ENCODE measurements at regions not wholly inside any gene's neighbourhood (a gene's known extent, or its start where the extent isn't known, plus 50 kb on each side); places are given as distances from the start of the nearest gene placed in this dataset.

GRCh38 chr13:31462766-31463165, 263.0 kb downstream of the B3GLCT start:
- Histone ChIP-seq H3K9ac (ENCODE audit: low read length) (no peak overlapping the region), H3K9me2 (replicated peaks; ENCODE audit: low read length) (no peaks in the 10 kb centered on the region), H3K27ac (ENCODE audit: low read length) (no peak overlapping the region), H4K20me1 (ENCODE audit: low read length) (no peaks in the 10 kb centered on the region), H2AFZ (ENCODE audit: low read length) (no peak overlapping the region), H3K4me2 (ENCODE audit: low read length) (no peak overlapping the region), H3K4me3 (ENCODE audit: low read length) (no peak overlapping the region), H3K36me3 (ENCODE audit: low read depth, low read length) (no peaks in the 10 kb centered on the region), H3K79me2 (ENCODE audit: low read length) (no peaks in the 10 kb centered on the region), H3F3A (ENCODE audit: low read length, unreplicated experiment) (no peaks in the 10 kb centered on the region), H3K27me3 (ENCODE audit: low read length) (peaks cover 37% of the 10 kb centered on the region), H3K9me3 (ENCODE audit: low read length) (no peaks in the 10 kb centered on the region), H3K4me1 (ENCODE audit: insufficient read depth, low read length) (no peaks in the 10 kb centered on the region)
- no peak for ATAC-seq
- TF ChIP-seq EZH2 (IDR thresholded peaks at IDR 0.05; ENCODE audit: low read length, unreplicated experiment) = no peak
- TF ChIP-seq EZH2phosphoT487 (IDR thresholded peaks at IDR 0.05; ENCODE audit: borderline replicate concordance, low read length) = no peak
- TF ChIP-seq, protein P1, sequence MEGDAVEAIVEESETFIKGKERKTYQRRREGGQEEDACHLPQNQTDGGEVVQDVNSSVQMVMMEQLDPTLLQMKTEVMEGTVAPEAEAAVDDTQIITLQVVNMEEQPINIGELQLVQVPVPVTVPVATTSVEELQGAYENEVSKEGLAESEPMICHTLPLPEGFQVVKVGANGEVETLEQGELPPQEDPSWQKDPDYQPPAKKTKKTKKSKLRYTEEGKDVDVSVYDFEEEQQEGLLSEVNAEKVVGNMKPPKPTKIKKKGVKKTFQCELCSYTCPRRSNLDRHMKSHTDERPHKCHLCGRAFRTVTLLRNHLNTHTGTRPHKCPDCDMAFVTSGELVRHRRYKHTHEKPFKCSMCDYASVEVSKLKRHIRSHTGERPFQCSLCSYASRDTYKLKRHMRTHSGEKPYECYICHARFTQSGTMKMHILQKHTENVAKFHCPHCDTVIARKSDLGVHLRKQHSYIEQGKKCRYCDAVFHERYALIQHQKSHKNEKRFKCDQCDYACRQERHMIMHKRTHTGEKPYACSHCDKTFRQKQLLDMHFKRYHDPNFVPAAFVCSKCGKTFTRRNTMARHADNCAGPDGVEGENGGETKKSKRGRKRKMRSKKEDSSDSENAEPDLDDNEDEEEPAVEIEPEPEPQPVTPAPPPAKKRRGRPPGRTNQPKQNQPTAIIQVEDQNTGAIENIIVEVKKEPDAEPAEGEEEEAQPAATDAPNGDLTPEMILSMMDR (conservative IDR thresholded peaks at IDR 0.05; ENCODE audit: low read depth, low read length) = no peak
- no TSS peak for BruUV-seq (replicated peaks)
- ChIA-PET POLR2A (ENCODE audit: unreplicated experiment) (no interaction called here), CTCF (no interaction called here)
- intact Hi-C loops (cut with micrococcal nuclease) = no loop called here
- no peak for DNase-seq

DNA sequence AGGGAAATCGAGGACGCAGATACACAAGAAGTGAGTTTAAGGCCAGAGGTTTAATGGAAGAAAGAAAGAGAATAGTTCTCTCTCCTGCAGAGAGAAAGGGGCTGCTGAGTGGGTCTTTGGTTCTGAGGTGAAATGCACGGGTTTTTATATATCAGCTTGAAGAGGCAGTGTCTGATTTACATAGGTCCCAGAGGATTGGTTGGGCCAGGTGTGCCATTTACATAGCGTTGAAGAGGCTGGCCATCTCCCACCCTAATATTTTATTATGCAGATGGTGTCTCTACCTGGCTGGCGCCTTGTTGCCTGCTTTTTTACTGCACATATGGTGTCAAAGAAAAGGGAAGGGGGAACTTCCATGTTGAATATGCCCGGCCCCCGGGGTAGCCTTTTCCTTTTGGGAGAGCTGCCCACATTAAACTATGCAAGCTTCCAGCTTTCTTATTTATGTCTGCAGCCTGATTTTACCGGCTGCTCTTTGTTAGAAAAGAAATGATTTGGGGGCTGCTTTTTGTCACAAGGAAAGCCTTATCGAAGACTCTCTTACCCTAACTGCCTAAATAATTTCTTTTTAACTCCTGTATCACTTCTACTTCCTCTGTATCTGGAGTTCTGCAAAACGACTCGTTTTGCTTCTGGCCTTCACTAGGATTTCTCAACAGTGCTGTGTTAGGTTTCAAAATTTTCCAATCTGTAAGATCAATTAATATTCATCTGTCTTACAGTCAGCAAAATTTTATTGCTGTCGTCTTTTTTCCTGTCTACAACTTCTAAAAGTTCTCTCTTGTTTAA, 268.5 kb downstream of the B3GLCT start:
- intact Hi-C loops (cut with micrococcal nuclease) = no loop called here
- Histone ChIP-seq H4K20me1 (ENCODE audit: low read length) (no peaks in the 10 kb centered on the region), H3K9me2 (replicated peaks; ENCODE audit: low read length) (no peaks in the 10 kb centered on the region), H3K9ac (ENCODE audit: low read length) (no peak overlapping the region), H3K36me3 (ENCODE audit: low read depth, low read length) (no peaks in the 10 kb centered on the region), H3K4me1 (ENCODE audit: insufficient read depth, low read length) (no peaks in the 10 kb centered on the region), H3K4me2 (ENCODE audit: low read length) (no peak overlapping the region), H3K9me3 (ENCODE audit: low read length) (no peaks in the 10 kb centered on the region), H3F3A (ENCODE audit: low read length, unreplicated experiment) (no peaks in the 10 kb centered on the region), H3K27ac (ENCODE audit: low read length) (no peak overlapping the region), H2AFZ (ENCODE audit: low read length) (no peak overlapping the region), H3K27me3 (ENCODE audit: low read length) (peaks cover 45% of the 10 kb centered on the region), H3K4me3 (ENCODE audit: low read length) (no peak overlapping the region), H3K79me2 (ENCODE audit: low read length) (no peaks in the 10 kb centered on the region)
- BruUV-seq (replicated peaks) = no TSS peak
- POLR2A ChIA-PET (ENCODE audit: unreplicated experiment) = no interaction called here
- no peak for ATAC-seq
- TF ChIP-seq, protein P1 (conservative IDR thresholded peaks at IDR 0.05; ENCODE audit: low read depth, low read length) = no peak
- TF ChIP-seq EZH2phosphoT487 (IDR thresholded peaks at IDR 0.05; ENCODE audit: borderline replicate concordance, low read length) (no peak), EZH2 (IDR thresholded peaks at IDR 0.05; ENCODE audit: low read length, unreplicated experiment) (no peak)
- CTCF ChIA-PET = no interaction called here
- no peak for DNase-seq

GRCh38 chr13:31469377-31469776, 269.6 kb downstream of the B3GLCT start:
- intact Hi-C loops (cut with micrococcal nuclease) = no loop called here
- Histone ChIP-seq H4K20me1 (ENCODE audit: low read length) (no peaks in the 10 kb centered on the region), H3K4me2 (ENCODE audit: low read length) (no peak overlapping the region), H3K9me2 (replicated peaks; ENCODE audit: low read length) (no peaks in the 10 kb centered on the region), H3K79me2 (ENCODE audit: low read length) (no peaks in the 10 kb centered on the region), H3K4me1 (ENCODE audit: insufficient read depth, low read length) (no peaks in the 10 kb centered on the region), H3K9me3 (ENCODE audit: low read length) (no peaks in the 10 kb centered on the region), H2AFZ (ENCODE audit: low read length) (no peak overlapping the region), H3K4me3 (ENCODE audit: low read length) (no peak overlapping the region), H3K27ac (ENCODE audit: low read length) (no peak overlapping the region), H3K36me3 (ENCODE audit: low read depth, low read length) (no peaks in the 10 kb centered on the region), H3K27me3 (ENCODE audit: low read length) (peaks cover 40% of the 10 kb centered on the region), H3F3A (ENCODE audit: low read length, unreplicated experiment) (no peaks in the 10 kb centered on the region), H3K9ac (ENCODE audit: low read length) (no peak overlapping the region)
- DNase-seq (no peak), ATAC-seq (no peak)
- ChIA-PET POLR2A (ENCODE audit: unreplicated experiment) (no interaction called here), CTCF (interaction anchor here (0.5 kb wide), 1 partner anchor 57 kb away, joined by 3 read pairs; no protein-coding TSS in a partner anchor)
- no peak for TF ChIP-seq EZH2phosphoT487 (IDR thresholded peaks at IDR 0.05; ENCODE audit: borderline replicate concordance, low read length)
- TF ChIP-seq EZH2 (IDR thresholded peaks at IDR 0.05; ENCODE audit: low read length, unreplicated experiment) = no peak
- TF ChIP-seq, protein P1 (conservative IDR thresholded peaks at IDR 0.05; ENCODE audit: low read depth, low read length) = no peak
- no TSS peak for BruUV-seq (replicated peaks)
